CD4-positive, alpha-beta T cell (primary cell): ENCODE measurements at regions not wholly inside any gene's neighbourhood (a gene's known extent, or its start where the extent isn't known, plus 50 kb on each side); places are given as distances from the start of the nearest gene placed in this dataset.

Source experiments
- ATAC-seq: fragments of 200-7000 bp; cut with Tn5 transposase; one replicate; pipeline ENCODE4 v1.10.0; 2022; ENCODE audit warnings: mild to moderate bottlenecking; ENCODE audit not compliant: poor library complexity
- CTCF ChIA-PET: fragments of 350-600 bp; sonication (Branson Sonifier 250); formaldehyde crosslinking; loops from one replicate; lab custom pipeline; 2021; ENCODE audit warnings: antibody characterized with exemption, inconsistent platforms; lab: Charles Lee
- POLR2A ChIA-PET: fragments of 350-600 bp; sonication (Branson Sonifier 250); formaldehyde crosslinking; loops from one replicate; lab custom pipeline; 2021; ENCODE audit warnings: antibody characterized with exemption, inconsistent platforms; lab: Charles Lee
- DNase-seq, 14 experiments: peaks; one replicate each; pipeline ENCODE4 v3.0.0-alpha.2; 2013 to 2020; ENCODE audit warnings: mixed read lengths in 2 of 14
- H3K27ac ChIP-seq, 2 donors: one replicate each; pipeline versions ENCODE4 v1.5.1 to v1.7.0; 2013; ENCODE audit warnings: low read length in 2 of 2, low read depth in 1 of 2, mild to moderate bottlenecking in 1 of 2
- H3K27me3 ChIP-seq, 2 experiments: 1 replicate in 1 of 2; 2 replicates in 1 of 2; pipeline versions ENCODE4 v1.6.1 to v1.7.0; 2013; ENCODE audit warnings: low read length in 2 of 2, control low read depth in 1 of 2, mild to moderate bottlenecking in 1 of 2, moderate library complexity in 1 of 2; ENCODE audit not compliant: insufficient read depth in 2 of 2, control insufficient read depth in 1 of 2
- H3K36me3 ChIP-seq: one replicate; pipeline ENCODE4 v1.6.1; 2013; ENCODE audit warnings: low read length, control low read depth; ENCODE audit not compliant: insufficient read depth
- H3K4me1 ChIP-seq: one replicate; pipeline ENCODE4 v1.6.1; 2013; ENCODE audit warnings: low read length, control low read depth; ENCODE audit not compliant: insufficient read depth
- H3K4me3 ChIP-seq: one replicate; pipeline ENCODE4 v1.5.1; 2013; ENCODE audit warnings: mild to moderate bottlenecking, low read length, moderate library complexity
- H3K9me3 ChIP-seq, 2 experiments: 1 replicate in 1 of 2; 2 replicates in 1 of 2; pipeline versions ENCODE4 v1.6.1 to v1.7.0; 2013; ENCODE audit warnings: low read length in 2 of 2, mild to moderate bottlenecking in 2 of 2, control low read depth in 1 of 2, moderate library complexity in 1 of 2; ENCODE audit not compliant: control insufficient read depth in 1 of 2, insufficient read depth in 1 of 2
- H3K27ac Mint-ChIP-seq: one replicate; pipeline ENCODE4 v1.8.0; 2020; ENCODE audit warnings: mixed read lengths
- H3K27me3 Mint-ChIP-seq: one replicate; pipeline ENCODE4 v1.8.0; 2021; ENCODE audit warnings: mixed read lengths
- H3K36me3 Mint-ChIP-seq: one replicate; pipeline ENCODE4 v1.8.0; 2021; ENCODE audit warnings: low read depth, mixed read lengths
- H3K4me1 Mint-ChIP-seq: one replicate; pipeline ENCODE4 v1.8.0; 2021; ENCODE audit warnings: low read depth, mixed read lengths
- H3K4me3 Mint-ChIP-seq: one replicate; pipeline ENCODE4 v1.8.0; 2020; ENCODE audit warnings: mild to moderate bottlenecking, mixed read lengths
- H3K9me3 Mint-ChIP-seq: one replicate; pipeline ENCODE4 v1.8.0; 2020; ENCODE audit warnings: mixed read lengths
- CTCF ChIP-seq: fragments of 200-600 bp; IDR thresholded peaks from one replicate; pipeline ENCODE4 v1.8.0; 2022; ENCODE audit warnings: antibody characterized with exemption, mild to moderate bottlenecking
- intact Hi-C, 2 experiments: fragments of 100-400 bp; cut with DNase I in 1 of 2; cut with micrococcal nuclease in 1 of 2; formaldehyde crosslinking; loops; one replicate each; pipeline versions ENCODE4 v1.15.1 to v1.9.0; 2023 to 2025; cut with DNase I, micrococcal nuclease

- H3K4me3 Mint-ChIP-seq, result no peak overlapping the region
- Histone ChIP-seq H3K4me3 (no peak overlapping the region), H3K27ac (no peak overlapping the region), H3K36me3 (no peaks in the 10 kb centered on the region), H3K27me3 (peaks cover 0 to 5% of the 10 kb centered on the region in 2 experiments), H3K9me3 (no peaks in the 10 kb centered on the region), H3K4me1 (no peaks in the 10 kb centered on the region)
- DNase-seq, result no peak
- intact Hi-C loops, result no loop called here
- CTCF ChIA-PET, result no interaction called here
- no peaks in the 10 kb centered on the region for H3K9me3 Mint-ChIP-seq
- no peak for TF ChIP-seq CTCF
- peaks cover 11% of the 10 kb centered on the region for H3K27me3 Mint-ChIP-seq
- H3K27ac Mint-ChIP-seq, result no peak overlapping the region
- ATAC-seq, result no peak
- no peaks in the 10 kb centered on the region for H3K4me1 Mint-ChIP-seq
- no peaks in the 10 kb centered on the region for H3K36me3 Mint-ChIP-seq
- POLR2A ChIA-PET, result no interaction called here
Measured at GRCh38 chr2:180927030-180927686, 53.2 kb upstream of the UBE2E3 start.

DNA sequence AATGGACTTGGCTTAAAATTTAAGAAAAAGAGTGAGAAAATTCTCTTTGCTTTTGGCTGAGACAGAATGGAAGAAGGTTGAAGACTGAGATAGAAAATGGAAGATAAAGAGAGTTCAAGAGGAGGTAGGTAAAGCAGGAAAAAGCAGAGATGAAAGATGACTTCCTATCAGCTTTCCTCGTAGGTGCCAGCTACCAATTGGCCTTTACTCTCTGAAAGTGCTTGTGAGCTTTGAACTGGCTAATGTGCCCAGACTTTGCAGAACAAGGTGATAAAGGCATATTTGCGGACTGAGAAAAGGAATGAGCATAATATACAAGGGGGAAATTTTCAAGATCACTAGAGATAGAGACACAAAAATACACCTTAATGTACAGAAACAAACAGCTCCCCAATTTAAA is 54.7 kb upstream of the UBE2E3 start:
- Histone ChIP-seq H3K36me3 (no peaks in the 10 kb centered on the region), H3K4me1 (no peaks in the 10 kb centered on the region), H3K27me3 (peaks cover 0 to 5% of the 10 kb centered on the region in 2 experiments), H3K4me3 (no peak overlapping the region), H3K27ac (no peak overlapping the region), H3K9me3 (no peaks in the 10 kb centered on the region)
- TF ChIP-seq CTCF, result no peak
- intact Hi-C loops, result no loop called here
- peaks cover 11% of the 10 kb centered on the region for H3K27me3 Mint-ChIP-seq
- no peaks in the 10 kb centered on the region for H3K9me3 Mint-ChIP-seq
- no peak for ATAC-seq
- POLR2A ChIA-PET, result no interaction called here
- H3K36me3 Mint-ChIP-seq, result no peaks in the 10 kb centered on the region
- no peaks in the 10 kb centered on the region for H3K4me1 Mint-ChIP-seq
- H3K27ac Mint-ChIP-seq, result no peak overlapping the region
- no peak for DNase-seq
- no peak overlapping the region for H3K4me3 Mint-ChIP-seq
- CTCF ChIA-PET, result no interaction called here

GRCh38 chr2:180924063-180924462 is 56.3 kb upstream of the UBE2E3 start:
- POLR2A ChIA-PET, result no interaction called here
- no peak overlapping the region for H3K27ac Mint-ChIP-seq

More at GRCh38 chr2:180924063-180924462, 56.3 kb upstream of the UBE2E3 start:
- TF ChIP-seq CTCF, result no peak
- Histone ChIP-seq H3K27me3 (peaks cover 0 to 5% of the 10 kb centered on the region in 2 experiments), H3K9me3 (no peaks in the 10 kb centered on the region), H3K4me3 (no peak overlapping the region), H3K4me1 (no peaks in the 10 kb centered on the region), H3K36me3 (no peaks in the 10 kb centered on the region), H3K27ac (no peak overlapping the region)
- CTCF ChIA-PET, result no interaction called here
- H3K36me3 Mint-ChIP-seq, result no peaks in the 10 kb centered on the region
- peaks cover 14% of the 10 kb centered on the region for H3K27me3 Mint-ChIP-seq
- no peaks in the 10 kb centered on the region for H3K4me1 Mint-ChIP-seq
- H3K4me3 Mint-ChIP-seq, result no peak overlapping the region
- H3K9me3 Mint-ChIP-seq, result no peaks in the 10 kb centered on the region
- ATAC-seq, result no peak
- DNase-seq, result no peak
- intact Hi-C loops, result no loop called here
